H9 (cell line): ENCODE measurements at regions not wholly inside any gene's neighbourhood (a gene's known extent, or its start where the extent isn't known, plus 50 kb on each side); places are given as distances from the start of the nearest gene placed in this dataset.

Experiments
- DNase-seq: peaks from one replicate; pipeline ENCODE4 v3.0.0-alpha.2; 2017
- H2AFZ ChIP-seq: one replicate; pipeline ENCODE4 v1.6.1; 2013; ENCODE audit warnings: mild to moderate bottlenecking, low read length, control low read depth, moderate library complexity
- H2AK5ac ChIP-seq: 2 replicates; pipeline ENCODE4 v1.6.1; 2013; ENCODE audit warnings: low read length, control low read depth, mixed read lengths; ENCODE audit not compliant: insufficient read length
- H2BK120ac ChIP-seq: one replicate; pipeline ENCODE4 v1.6.1; 2013; ENCODE audit warnings: low read depth, mild to moderate bottlenecking, low read length, control low read depth, inconsistent platforms; ENCODE audit not compliant: poor library complexity, severe bottlenecking
- H2BK12ac ChIP-seq: 2 replicates; pipeline ENCODE4 v1.6.1; 2013; ENCODE audit warnings: low read length, control low read depth, mixed read lengths, low read depth; ENCODE audit not compliant: insufficient read length
- H2BK15ac ChIP-seq: 2 replicates; pipeline ENCODE4 v1.6.1; 2013; ENCODE audit warnings: low read depth, low read length, control low read depth
- H2BK20ac ChIP-seq: one replicate; pipeline ENCODE4 v1.6.1; 2013; ENCODE audit warnings: low read depth, mild to moderate bottlenecking, low read length, control low read depth, inconsistent platforms; ENCODE audit not compliant: poor library complexity, severe bottlenecking
- H2BK5ac ChIP-seq: 2 replicates; pipeline ENCODE4 v1.6.1; 2013; ENCODE audit warnings: low read length, control low read depth, mixed read lengths; ENCODE audit not compliant: insufficient read length
- H3K14ac ChIP-seq: 2 replicates; pipeline ENCODE4 v1.6.1; 2013; ENCODE audit warnings: low read length, control low read depth; ENCODE audit not compliant: insufficient read depth
- H3K18ac ChIP-seq: 2 replicates; pipeline ENCODE4 v1.6.1; 2013; ENCODE audit warnings: low read depth, mild to moderate bottlenecking, mixed read lengths, low read length, control low read depth; ENCODE audit not compliant: insufficient read length
- H3K23ac ChIP-seq: 2 replicates; pipeline ENCODE4 v1.6.1; 2013; ENCODE audit warnings: low read length, control low read depth, mixed read lengths, low read depth; ENCODE audit not compliant: insufficient read length
- H3K23me2 ChIP-seq: 2 replicates; pipeline ENCODE4 v1.6.1; 2013; ENCODE audit warnings: low read depth, mild to moderate bottlenecking, mixed read lengths, low read length, control low read depth; ENCODE audit not compliant: insufficient read length, poor library complexity, severe bottlenecking
- H3K27ac ChIP-seq: 2 replicates; pipeline ENCODE4 v1.5.1; 2013; ENCODE audit warnings: low read length, control low read depth, mixed read lengths, low read depth; ENCODE audit not compliant: insufficient read length
- H3K27me3 ChIP-seq: 2 replicates; pipeline ENCODE4 v1.6.1; 2013; ENCODE audit warnings: low read length, control low read depth, inconsistent platforms; ENCODE audit not compliant: insufficient read depth
- H3K4ac ChIP-seq: 2 replicates; pipeline ENCODE4 v1.6.1; 2013; ENCODE audit warnings: low read depth, mild to moderate bottlenecking, control low read depth, inconsistent platforms, low read length, moderate library complexity
- H3K4me1 ChIP-seq: 2 replicates; pipeline ENCODE4 v1.6.1; 2013; ENCODE audit warnings: low read length, control low read depth, inconsistent platforms; ENCODE audit not compliant: insufficient read depth
- H3K4me2 ChIP-seq: 2 replicates; pipeline ENCODE4 v1.6.1; 2013; ENCODE audit warnings: low read length, control low read depth, mixed read lengths; ENCODE audit not compliant: insufficient read length, insufficient read depth
- H3K56ac ChIP-seq: 2 replicates; pipeline ENCODE4 v1.6.1; 2013; ENCODE audit warnings: low read depth, mild to moderate bottlenecking, mixed read lengths, low read length, control low read depth; ENCODE audit not compliant: insufficient read length
- H3K79me1 ChIP-seq: 2 replicates; pipeline ENCODE4 v1.6.1; 2013; ENCODE audit warnings: low read depth, mild to moderate bottlenecking, moderate library complexity, low read length, control low read depth, inconsistent platforms; ENCODE audit not compliant: insufficient read depth, poor library complexity, severe bottlenecking
- H3K79me2 ChIP-seq: 2 replicates; pipeline ENCODE4 v1.6.1; 2013; ENCODE audit warnings: low read length, control low read depth, inconsistent platforms; ENCODE audit not compliant: insufficient read depth
- H3K9ac ChIP-seq: 2 replicates; pipeline ENCODE4 v1.6.1; 2013; ENCODE audit warnings: low read length, control low read depth, mixed read lengths; ENCODE audit not compliant: insufficient read length; ENCODE audit errors: extremely low read depth
- H3K9me3 ChIP-seq: one replicate; pipeline ENCODE4 v1.6.1; 2013; ENCODE audit warnings: low read depth, low read length, inconsistent platforms; ENCODE audit not compliant: control insufficient read depth
- H3T11ph ChIP-seq: one replicate; pipeline ENCODE4 v1.6.1; 2013; ENCODE audit warnings: mild to moderate bottlenecking, low read length, control low read depth, inconsistent platforms
- H4K20me1 ChIP-seq: one replicate; pipeline ENCODE4 v1.6.1; 2013; ENCODE audit not compliant: control insufficient read depth, insufficient read length, insufficient read depth
- H4K5ac ChIP-seq: 2 replicates; pipeline ENCODE4 v1.6.1; 2013; ENCODE audit warnings: low read depth, mild to moderate bottlenecking, mixed read lengths, low read length, control low read depth; ENCODE audit not compliant: insufficient read length
- H4K8ac ChIP-seq: replicated peaks from 2 replicates; pipeline ENCODE4 v1.6.1; 2013; ENCODE audit warnings: low read length, control low read depth, mixed read lengths, low read depth; ENCODE audit not compliant: insufficient read length
- H4K91ac ChIP-seq: 2 replicates; pipeline ENCODE4 v1.6.1; 2013; ENCODE audit warnings: low read depth, mild to moderate bottlenecking, moderate library complexity, mixed read lengths, low read length, control low read depth; ENCODE audit not compliant: insufficient read length
- H3K27ac Mint-ChIP-seq, 3 experiments: 2 replicates in 2 of 3; 3 replicates in 1 of 3; pipeline ENCODE4 v1.8.0; 2020 to 2021; ENCODE audit warnings: mixed read lengths in 3 of 3, mild to moderate bottlenecking in 1 of 3, moderate library complexity in 1 of 3
- H3K27me3 Mint-ChIP-seq: 2 replicates; pipeline ENCODE4 v1.8.0; 2021; ENCODE audit warnings: low read depth, mild to moderate bottlenecking, moderate library complexity, mixed read lengths
- H3K36me3 Mint-ChIP-seq, 3 experiments: 2 replicates in 2 of 3; 3 replicates in 1 of 3; pipeline ENCODE4 v1.8.0; 2020 to 2021; ENCODE audit warnings: low read depth in 3 of 3, mixed read lengths in 3 of 3; ENCODE audit not compliant: insufficient read depth in 1 of 3
- H3K4me1 Mint-ChIP-seq, 2 experiments: 2 replicates each; pipeline ENCODE4 v1.8.0; 2020; ENCODE audit warnings: mixed read lengths in 2 of 2
- H3K4me3 Mint-ChIP-seq, 2 experiments: 2 replicates in 1 of 2; 3 replicates in 1 of 2; pipeline ENCODE4 v1.8.0; 2020 to 2021; ENCODE audit warnings: mild to moderate bottlenecking in 2 of 2, mixed read lengths in 2 of 2, moderate library complexity in 1 of 2
- H3K9me3 Mint-ChIP-seq, 2 experiments: 2 replicates in 1 of 2; 3 replicates in 1 of 2; pipeline ENCODE4 v1.8.0; 2020; ENCODE audit warnings: mild to moderate bottlenecking in 2 of 2, mixed read lengths in 2 of 2, moderate library complexity in 1 of 2
- CTCF ChIP-seq: fragments of 200-600 bp; sonication (generic); conservative IDR thresholded peaks from 3 replicates; pipeline ENCODE4 v1.8.0; 2021; ENCODE audit warnings: antibody characterized with exemption, mild to moderate bottlenecking
- WGBS: extraction: QIAGEN DNeasy Blood & Tissue Kit; methylation state at CpG from one replicate; pipeline ENCODE4 v1.1.7; 2013; ENCODE audit warnings: missing lambda C conversion rate, low lambda C conversion rate, mixed read lengths; ENCODE audit not compliant: insufficient read length; ENCODE audit errors: extremely low coverage; 5-methylcytosine and 5-hydroxymethylcytosine counted together

GRCh38 chr6:170042123-170042522 is 248.8 kb downstream of the DLL1 start:
- no peaks in the 10 kb centered on the region for H3K79me1 ChIP-seq
- H2BK120ac ChIP-seq = no peak overlapping the region
- peaks cover 36 to 40% of the 10 kb centered on the region in 2 experiments for H3K4me1 Mint-ChIP-seq
- no peaks in the 10 kb centered on the region for H3K23me2 ChIP-seq
- H3K27me3 ChIP-seq = no peaks in the 10 kb centered on the region
- H3K4me2 ChIP-seq = no peak overlapping the region
- no peaks in the 10 kb centered on the region for H3K9me3 ChIP-seq
- no peaks in the 10 kb centered on the region for H4K20me1 ChIP-seq
- H3K79me2 ChIP-seq = no peaks in the 10 kb centered on the region
- no peak overlapping the region for H3K56ac ChIP-seq
- H2AK5ac ChIP-seq = no peak overlapping the region
- H4K91ac ChIP-seq = no peak overlapping the region
- no peak overlapping the region for H2BK5ac ChIP-seq
- DNase-seq = no peak
- H2BK12ac ChIP-seq = no peak overlapping the region
- no peak overlapping the region for H2BK15ac ChIP-seq
- H3K9ac ChIP-seq = no peak overlapping the region
- no peak overlapping the region for H3K23ac ChIP-seq
- peaks cover 8% of the 10 kb centered on the region in 2 experiments for H3K9me3 Mint-ChIP-seq
- H3K27ac Mint-ChIP-seq = no peak overlapping the region
- no peak overlapping the region for H3K4me3 Mint-ChIP-seq
- no peak overlapping the region for H4K8ac ChIP-seq
- H2BK20ac ChIP-seq = no peak overlapping the region
- no peak overlapping the region for H3K18ac ChIP-seq
- WGBS = no CpG with 5 or more reads among the region's 4 CpGs
- H3K36me3 Mint-ChIP-seq = peaks cover 0 to 17% (median 6%) of the 10 kb centered on the region in 3 experiments; a peak in 4 of 7 replicates
- no peak for TF ChIP-seq CTCF
- no peak overlapping the region for H3T11ph ChIP-seq
- no peak overlapping the region for H4K5ac ChIP-seq
- H3K27ac ChIP-seq = no peak overlapping the region
- no peak overlapping the region for H2AFZ ChIP-seq
- peaks cover 3% of the 10 kb centered on the region; the same call in 1 of the 2 replicates for H3K4me1 ChIP-seq
- H3K4ac ChIP-seq = no peak overlapping the region
- H3K14ac ChIP-seq = no peak overlapping the region
- H3K27me3 Mint-ChIP-seq = peaks cover 5% of the 10 kb centered on the region
